ENCODE measurements at regions not wholly inside any gene's neighbourhood (a gene's known extent, or its start where the extent isn't known, plus 50 kb on each side); places are given as distances from the start of the nearest gene placed in this dataset.

GRCh38 chr2:126586317-126586716, 69.6 kb upstream of the GYPC start (continued):
- no peak for TF ChIP-seq NANOG (IDR thresholded peaks at IDR 0.05; ENCODE audit: borderline replicate concordance)

- Histone ChIP-seq H2AFZ (no peak overlapping the region), H3K9me2 (ENCODE audit: insufficient read depth) (peaks cover 5% of the 10 kb centered on the region; the same call in 1 of the 2 replicates), H4K20me1 (replicated peaks; ENCODE audit: insufficient read depth) (no peaks in the 10 kb centered on the region), H3K79me2 (replicated peaks; ENCODE audit: insufficient read depth) (no peaks in the 10 kb centered on the region), H3K4me3 (no peak overlapping the region), H3K36me3 (ENCODE audit: insufficient read depth) (no peaks in the 10 kb centered on the region), H3F3A (replicated peaks; ENCODE audit: low read depth) (no peaks in the 10 kb centered on the region), H3K4me1 (ENCODE audit: insufficient read depth) (no peaks in the 10 kb centered on the region), H3K4me2 (no peak overlapping the region), H3K27ac (ENCODE audit: low read depth) (no peak overlapping the region), H3K27me3 (ENCODE audit: insufficient read depth) (no peaks in the 10 kb centered on the region)
- DNase-seq (ENCODE audit: low spot score) (no peak), ATAC-seq (no peak)
- Mint-ChIP-seq H3K4me3 (no peak overlapping the region), H3K4me1 (no peaks in the 10 kb centered on the region; the same call in 2 of the 3 replicates), H3K27me3 (ENCODE audit: insufficient read depth, low read depth, poor library complexity) (peaks cover 1% of the 10 kb centered on the region), H3K9me3 (peaks cover 8% of the 10 kb centered on the region; the same call in 2 of the 3 replicates), H3K36me3 (ENCODE audit: low read depth) (peaks cover 6% of the 10 kb centered on the region; the same call in 1 of the 3 replicates), H3K27ac (no peak overlapping the region)
- TF ChIP-seq ZNF331 (CRISPR knock-in tag; IDR thresholded peaks at IDR 0.05; ENCODE audit: low read depth) = no peak
- no peak for TF ChIP-seq REST (IDR thresholded peaks at IDR 0.05; ENCODE audit: unreplicated experiment)
- no peak for TF ChIP-seq ETS1 (IDR thresholded peaks at IDR 0.05)
- TF ChIP-seq CTCF (conservative IDR thresholded peaks at IDR 0.05; ENCODE audit: low read depth in 2 of 2) = no peak
- TF ChIP-seq ZNF462 (CRISPR knock-in tag; IDR thresholded peaks at IDR 0.05) = no peak
Measured at GRCh38 chr2:126599062-126599461, 56.9 kb upstream of the GYPC start.
